ENCODE measurements at regions not wholly inside any gene's neighbourhood (a gene's known extent, or its start where the extent isn't known, plus 50 kb on each side); places are given as distances from the start of the nearest gene placed in this dataset.

GRCh38 chr18:29712785-29713184 lies 1329.8 kb downstream of the DSC3 start:
- Histone ChIP-seq H3K9me3 (ENCODE audit: insufficient read depth in 2 of 2, low read depth in 1 of 2, low read length in 1 of 2) (no peaks in the 10 kb centered on the region), H3K4ac (replicated peaks; ENCODE audit: insufficient read length, low read depth, low read length) (no peak overlapping the region), H3K36me3 (ENCODE audit: control insufficient read depth in 2 of 4, insufficient read depth in 4 of 4, low read length in 3 of 4) (no peaks in the 10 kb centered on the region), H3K23me2 (ENCODE audit: low read depth, low read length) (no peaks in the 10 kb centered on the region), H3K27me3 (replicated peaks in 1 of 4; ENCODE audit: control insufficient read depth in 3 of 4, extremely low read depth in 1 of 4, insufficient read depth in 3 of 4, low read length in 3 of 4) (no peaks in the 10 kb centered on the region), H4K5ac (ENCODE audit: insufficient read length, low read depth, low read length) (no peak overlapping the region), H4K20me1 (replicated peaks in 1 of 2; ENCODE audit: control insufficient read depth in 1 of 2, insufficient read depth in 2 of 2, low read length in 2 of 2) (no peaks in the 10 kb centered on the region), H3K27ac (ENCODE audit: low read depth, low read length) (no peak overlapping the region), H3K23ac (ENCODE audit: insufficient read length) (no peak overlapping the region), H3K4me2 (ENCODE audit: insufficient read depth in 1 of 2, low read depth in 2 of 2, low read length in 2 of 2) (no peak overlapping the region), H4K91ac (replicated peaks; ENCODE audit: insufficient read length, low read length) (no peak overlapping the region), H3K56ac (replicated peaks; ENCODE audit: insufficient read length, low read depth, low read length) (no peak overlapping the region), H2BK120ac (replicated peaks; ENCODE audit: low read depth, low read length) (no peak overlapping the region), H3K79me1 (ENCODE audit: low read depth, low read length) (no peaks in the 10 kb centered on the region), H2AK5ac (ENCODE audit: low read depth, low read length) (no peak overlapping the region), H3K9ac (replicated peaks in 1 of 4; ENCODE audit: extremely low read depth in 1 of 4, low read depth in 3 of 4, low read length in 3 of 4) (no peak overlapping the region), H3K4me1 (replicated peaks in 1 of 4; ENCODE audit: control insufficient read depth in 3 of 4, insufficient read depth in 4 of 4, low read length in 3 of 4) (no peaks in the 10 kb centered on the region; a peak in 1 of 7 replicates), H3K79me2 (ENCODE audit: control insufficient read depth in 1 of 2, insufficient read depth in 2 of 2, low read length in 2 of 2) (no peaks in the 10 kb centered on the region), H2BK5ac (ENCODE audit: low read depth, low read length) (no peak overlapping the region), H3K18ac (ENCODE audit: extremely low read depth, low read length) (no peak overlapping the region), H3K14ac (ENCODE audit: insufficient read length) (no peak overlapping the region), H2BK15ac (ENCODE audit: low read length) (no peak overlapping the region), H4K8ac (ENCODE audit: extremely low read depth, insufficient read depth, low read length) (no peak overlapping the region), H2AFZ (ENCODE audit: low read length) (peak overlapping the region; percentile 68; the same call in 1 of the 2 replicates), H3K4me3 (ENCODE audit: extremely low read depth in 1 of 4, insufficient read depth in 2 of 4, low read depth in 3 of 4, low read length in 4 of 4) (no peak overlapping the region), H2BK20ac (ENCODE audit: low read length) (no peak overlapping the region), H2BK12ac (ENCODE audit: low read depth, low read length) (0 out of 2 replicates have a peak overlapping the region, but pooled peaks have one; percentile 31)
- ChIA-PET CTCF (ENCODE audit: partially characterized antibody) (no interaction called here), POLR2A (ENCODE audit: partially characterized antibody) (no interaction called here)
- WGBS, 2 experiments (ENCODE audit: extremely low coverage in 1 of 2, insufficient coverage in 1 of 2, insufficient read length in 1 of 2, insufficient replicate concordance in 2 of 2, low coverage in 1 of 2, low lambda C conversion rate in 2 of 2, missing lambda C conversion rate in 1 of 2), result 91% methylated on average over 5 of the region's 5 CpGs; no CpG with 5 or more reads in 1 of the 2 experiments
- FAIRE-seq (no peak), DNase-seq (ENCODE audit: low read depth in 1 of 2, low spot score in 2 of 2) (no peak)
- TF ChIP-seq, protein P1, sequence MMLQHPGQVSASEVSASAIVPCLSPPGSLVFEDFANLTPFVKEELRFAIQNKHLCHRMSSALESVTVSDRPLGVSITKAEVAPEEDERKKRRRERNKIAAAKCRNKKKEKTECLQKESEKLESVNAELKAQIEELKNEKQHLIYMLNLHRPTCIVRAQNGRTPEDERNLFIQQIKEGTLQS (IDR thresholded peaks at IDR 0.05; ENCODE audit: insufficient read depth, low read depth, low read length), result no peak
- no peak for TF ChIP-seq CBX5 (IDR thresholded peaks at IDR 0.05; ENCODE audit: low read depth, low read length)
- TF ChIP-seq HDAC6 (IDR thresholded peaks at IDR 0.05; ENCODE audit: low read depth, low read length), result no peak
- TF ChIP-seq SAP30 (IDR thresholded peaks at IDR 0.05; ENCODE audit: insufficient read depth, insufficient replicate concordance, low read length), result no peak
- TF ChIP-seq BACH1 (IDR thresholded peaks at IDR 0.05; ENCODE audit: low read length), result no peak
- no peak for TF ChIP-seq MAFK (IDR thresholded peaks at IDR 0.05; ENCODE audit: low read depth, low read length)
- TF ChIP-seq CEBPB (IDR thresholded peaks at IDR 0.05; ENCODE audit: low read depth, low read length), result no peak
- TF ChIP-seq PHF8 (conservative IDR thresholded peaks at IDR 0.05; ENCODE audit: low read depth, low read length), result no peak
- no peak for TF ChIP-seq TAF1 (IDR thresholded peaks at IDR 0.05; ENCODE audit: low read depth, low read length)
- no peak for TF ChIP-seq CTCF (IDR thresholded peaks at IDR 0.05; ENCODE audit: control extremely low read depth in 1 of 3, insufficient read depth in 1 of 3, low read depth in 1 of 3, low read length in 3 of 3)
